Lower leg skin (tissue), 3 donors: ENCODE measurements at regions not wholly inside any gene's neighbourhood (a gene's known extent, or its start where the extent isn't known, plus 50 kb on each side); places are given as distances from the start of the nearest gene placed in this dataset.

Experiments used
- POLR2A ChIP-seq, 2 donors: fragments of 450-650 bp; IDR thresholded peaks; one replicate each; pipeline ENCODE4 v1.6.1; 2016 to 2017; ENCODE audit warnings: antibody characterized with exemption in 2 of 2, mild to moderate bottlenecking in 1 of 2, moderate library complexity in 1 of 2
- TF ChIP-seq, protein P1 (sequence below), 3 donors: fragments of 450-650 bp; IDR thresholded peaks; one replicate each; pipeline ENCODE4 v1.5.1; 2016; ENCODE audit warnings: antibody characterized with exemption in 3 of 3, mild to moderate bottlenecking in 3 of 3, moderate library complexity in 2 of 3

- no peak for TF ChIP-seq POLR2A (IDR thresholded peaks at IDR 0.05)
- TF ChIP-seq, protein P1, sequence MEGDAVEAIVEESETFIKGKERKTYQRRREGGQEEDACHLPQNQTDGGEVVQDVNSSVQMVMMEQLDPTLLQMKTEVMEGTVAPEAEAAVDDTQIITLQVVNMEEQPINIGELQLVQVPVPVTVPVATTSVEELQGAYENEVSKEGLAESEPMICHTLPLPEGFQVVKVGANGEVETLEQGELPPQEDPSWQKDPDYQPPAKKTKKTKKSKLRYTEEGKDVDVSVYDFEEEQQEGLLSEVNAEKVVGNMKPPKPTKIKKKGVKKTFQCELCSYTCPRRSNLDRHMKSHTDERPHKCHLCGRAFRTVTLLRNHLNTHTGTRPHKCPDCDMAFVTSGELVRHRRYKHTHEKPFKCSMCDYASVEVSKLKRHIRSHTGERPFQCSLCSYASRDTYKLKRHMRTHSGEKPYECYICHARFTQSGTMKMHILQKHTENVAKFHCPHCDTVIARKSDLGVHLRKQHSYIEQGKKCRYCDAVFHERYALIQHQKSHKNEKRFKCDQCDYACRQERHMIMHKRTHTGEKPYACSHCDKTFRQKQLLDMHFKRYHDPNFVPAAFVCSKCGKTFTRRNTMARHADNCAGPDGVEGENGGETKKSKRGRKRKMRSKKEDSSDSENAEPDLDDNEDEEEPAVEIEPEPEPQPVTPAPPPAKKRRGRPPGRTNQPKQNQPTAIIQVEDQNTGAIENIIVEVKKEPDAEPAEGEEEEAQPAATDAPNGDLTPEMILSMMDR (IDR thresholded peaks at IDR 0.05): no peak
These were observed 262.2 kb downstream of the SLC7A11 start for GRCh38 chr4:137979938-137980337.
